K562 (cell line): ENCODE measurements at regions not wholly inside any gene's neighbourhood (a gene's known extent, or its start where the extent isn't known, plus 50 kb on each side); places are given as distances from the start of the nearest gene placed in this dataset.
"Not testable (repeated sequence)": the region's sequence is repeated elsewhere in the genome, so short reads cannot be mapped to it uniquely, and the experiment has no call there.

Source experiments
- ATAC-seq: fragments of 200-7000 bp; cut with Tn5 transposase; 3 replicates; pipeline ENCODE4 v1.9.1; 2020; ENCODE audit warnings: moderate library complexity
- BruUV-seq: library from RNA; stranded (reverse); fragments of 400-500 nt; replicated peaks from 2 replicates; lab custom pipeline; 2021; lab: Mats Ljungman, UMichigan
- CTCF ChIA-PET: fragments of 300-600 bp; formaldehyde crosslinking; extraction: SDS; loops from one replicate; lab custom pipeline; 2021; ENCODE audit warnings: low intra/inter-chr PET ratio; lab: Yijun Ruan, JAX
- POLR2A ChIA-PET: fragments of 300-600, 350-650 bp; sonication (Branson Sonifier 250); formaldehyde crosslinking; extraction: SDS; loops from one replicate; lab custom pipeline; 2021; ENCODE audit warnings: antibody characterized with exemption, inconsistent platforms; lab: Yijun Ruan, JAX
- DNase-seq, 4 experiments: peaks; one replicate each; pipeline versions ENCODE4 v3.0.0 to v3.0.0-alpha.2; 2011 to 2018; ENCODE audit warnings: low spot score in 3 of 4, mixed read lengths in 3 of 4; ENCODE audit errors: extremely low read depth in 1 of 4
- FAIRE-seq: peaks from 2 replicates; lab custom pipeline; 2011; peaks lifted over from hg19 to GRCh38; lab: Jason Lieb, UNC
- H2AFZ ChIP-seq: 2 replicates; pipeline ENCODE4 v1.6.0; 2011; ENCODE audit warnings: low read depth, low read length, control low read depth, inconsistent platforms
- H3K27ac ChIP-seq: fragments of 200-600 bp; 3 replicates; pipeline ENCODE4 v1.8.0; 2011; ENCODE audit warnings: low read depth, mild to moderate bottlenecking, control low read depth, inconsistent platforms, low read length, moderate library complexity, mixed read lengths; ENCODE audit errors: extremely low read depth
- H3K27me3 ChIP-seq, 2 experiments: fragments of 300-600 bp in 1 of 2; 2 replicates in 1 of 2; 3 replicates in 1 of 2; pipeline versions ENCODE4 v1.6.0 to v1.8.0; 2011; ENCODE audit warnings: inconsistent platforms in 2 of 2, low read length in 2 of 2, mild to moderate bottlenecking in 1 of 2, mixed read lengths in 1 of 2, moderate library complexity in 1 of 2; ENCODE audit not compliant: control insufficient read depth in 2 of 2, insufficient read depth in 2 of 2
- H3K36me3 ChIP-seq: fragments of 300-600 bp; 3 replicates; pipeline ENCODE4 v1.8.0; 2011; ENCODE audit warnings: mild to moderate bottlenecking, low read length, inconsistent platforms; ENCODE audit not compliant: control insufficient read depth, insufficient read depth
- H3K4me1 ChIP-seq, 2 experiments: fragments of 200-600 bp in 1 of 2; replicated peaks in 1 of 2; 2 replicates in 1 of 2; 3 replicates in 1 of 2; pipeline versions ENCODE4 v1.5.1 to v1.8.0; 2011; ENCODE audit warnings: inconsistent platforms in 2 of 2, low read length in 2 of 2, mild to moderate bottlenecking in 1 of 2, mixed read lengths in 1 of 2, moderate library complexity in 1 of 2; ENCODE audit not compliant: control insufficient read depth in 2 of 2, insufficient read depth in 2 of 2
- H3K4me2 ChIP-seq: 2 replicates; pipeline ENCODE4 v1.6.1; 2011; ENCODE audit warnings: low read length, control low read depth, inconsistent platforms, mixed read lengths; ENCODE audit not compliant: insufficient read depth
- H3K4me3 ChIP-seq: fragments of 200-600 bp; sonication (generic), shearing (Covaris generic); 2 replicates; pipeline ENCODE4 v1.5.1; 2016; ENCODE audit warnings: control low read depth, inconsistent platforms
- H3K79me2 ChIP-seq: fragments of 200-600 bp; 3 replicates; pipeline ENCODE4 v1.8.0; 2011; ENCODE audit warnings: low read length, inconsistent platforms; ENCODE audit not compliant: control insufficient read depth, insufficient read depth
- H3K9ac ChIP-seq, 2 experiments: 2 replicates each; pipeline versions ENCODE4 v1.6.0 to v1.6.1; 2011; ENCODE audit warnings: low read depth in 2 of 2, low read length in 2 of 2, control low read depth in 1 of 2, inconsistent platforms in 1 of 2, mild to moderate bottlenecking in 1 of 2, mixed read lengths in 1 of 2; ENCODE audit not compliant: insufficient read depth in 1 of 2
- H3K9me1 ChIP-seq: one replicate; pipeline ENCODE4 v1.6.0; 2011; ENCODE audit warnings: inconsistent platforms, mild to moderate bottlenecking, low read length, moderate library complexity; ENCODE audit not compliant: control insufficient read depth, insufficient read depth
- H3K9me3 ChIP-seq: replicated peaks from 2 replicates; pipeline ENCODE4 v1.5.1; 2011; ENCODE audit warnings: low read depth, low read length, inconsistent platforms; ENCODE audit not compliant: control insufficient read depth, insufficient read depth
- H4K20me1 ChIP-seq: replicated peaks from 2 replicates; pipeline ENCODE4 v1.6.1; 2011; ENCODE audit warnings: low read length, inconsistent platforms, mixed read lengths; ENCODE audit not compliant: control insufficient read depth, insufficient read depth
- MBD2 ChIP-seq: sonication (generic); IDR thresholded peaks from 2 replicates; pipeline ENCODE4 v1.6.1; 2016; ENCODE audit warnings: low read depth, borderline replicate concordance
- POLR2AphosphoS2 ChIP-seq: IDR thresholded peaks from 2 replicates; pipeline ENCODE4 v1.6.1; 2012; ENCODE audit warnings: low read length, improper control_type of control experiment
- SAFB2 ChIP-seq: fragments of 200-400 bp; formaldehyde crosslinking; IDR thresholded peaks from 2 replicates; pipeline ENCODE4 v1.6.1; 2018; ENCODE audit warnings: borderline replicate concordance, low read length, low read depth, moderate library complexity; ENCODE audit not compliant: severe bottlenecking
- SAP30 ChIP-seq: fragments of 200-600 bp; sonication (generic); IDR thresholded peaks from 2 replicates; pipeline ENCODE4 v1.6.1; 2012; ENCODE audit warnings: borderline replicate concordance, low read depth, mild to moderate bottlenecking, moderate library complexity, low read length, control low read depth, inconsistent platforms; ENCODE audit not compliant: insufficient read depth, poor library complexity, severe bottlenecking
- TAF1 ChIP-seq: IDR thresholded peaks from 2 replicates; pipeline ENCODE4 v1.6.1; 2011; ENCODE audit warnings: mild to moderate bottlenecking, low read length, moderate library complexity; ENCODE audit not compliant: insufficient read depth, control insufficient read depth, severe bottlenecking; ENCODE audit errors: extremely low read depth
- VEZF1 ChIP-seq: fragments of 200-800 bp; sonication (Bioruptor generic); IDR thresholded peaks from 2 replicates; pipeline ENCODE4 v1.6.1; 2017; ENCODE audit warnings: missing genetic modification characterization, missing compliant biosample characterization
- ZBTB33 ChIP-seq: sonication (generic); formaldehyde crosslinking; IDR thresholded peaks from 2 replicates; pipeline ENCODE4 v1.8.1; 2023; ENCODE audit warnings: mild to moderate bottlenecking, missing genetic modification reagents
- ZFPM2 ChIP-seq: fragments of 250-450 bp; sonication (Bioruptor Pico); IDR thresholded peaks from 2 replicates; pipeline ENCODE4 v1.5.1; 2022; ENCODE audit warnings: mild to moderate bottlenecking
- ZNF444 ChIP-seq: fragments of 250-450 bp; sonication (Bioruptor Pico); IDR thresholded peaks from 2 replicates; pipeline ENCODE4 v1.4.0; 2020; ENCODE audit warnings: mild to moderate bottlenecking, moderate library complexity
- ZNF668 ChIP-seq: fragments of 250-450 bp; sonication (Bioruptor Pico); IDR thresholded peaks from 2 replicates; pipeline ENCODE4 v1.8.0; 2022; ENCODE audit warnings: mild to moderate bottlenecking, inconsistent platforms
- ZNF766 ChIP-seq: fragments of 200-800 bp; sonication (Bioruptor generic); conservative IDR thresholded peaks from 2 replicates; pipeline ENCODE4 v1.6.1; 2016; ENCODE audit warnings: missing genetic modification characterization, missing compliant biosample characterization
- WGBS: fragments of 100-300 bp; shearing (Covaris generic); methylation state at CpG from one replicate; pipeline ENCODE4 v1.1.6; 2016; ENCODE audit warnings: low coverage, mixed read lengths; ENCODE audit not compliant: insufficient coverage; ENCODE audit errors: missing lambda C conversion rate; 5-methylcytosine and 5-hydroxymethylcytosine counted together
- in situ Hi-C: fragments of 300-500 bp; cut with MboI; formaldehyde crosslinking; loops from 4 replicates; pipeline ENCODE4 v1.15.0; 2018; ENCODE audit warnings: inconsistent platforms, mixed read lengths
- intact Hi-C: fragments of 100-400 bp; cut with micrococcal nuclease; formaldehyde crosslinking; loops from 2 replicates; pipeline ENCODE4 v1.14.2; 2022

DNA sequence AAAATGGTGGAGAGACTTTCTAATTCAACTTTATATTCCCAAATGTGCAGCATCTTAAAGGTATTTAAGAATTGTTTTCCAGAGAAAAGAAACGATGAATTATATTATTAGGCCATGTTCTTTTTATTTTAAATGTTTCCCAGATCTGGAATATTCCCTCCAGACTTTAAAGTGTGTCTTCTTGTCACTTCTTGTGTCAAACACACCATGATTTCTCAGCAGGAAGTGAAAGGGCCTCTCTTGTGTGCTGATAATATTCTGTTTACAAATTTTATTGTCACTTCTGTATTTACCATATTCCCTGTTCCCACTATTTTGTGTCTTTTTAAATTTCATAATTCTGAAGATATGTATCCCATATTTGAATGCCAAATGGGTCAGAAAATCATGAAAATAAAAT is 455.0 kb upstream of the FLRT2 start (continued):
- TF ChIP-seq ZNF444 (no peak), MBD2 (no peak), SAFB2 (no peak)

- Histone ChIP-seq H2AFZ (no peak overlapping the region), H3K27me3 (no peaks in the 10 kb centered on the region), H3K4me2 (no peak overlapping the region), H3K36me3 (no peaks in the 10 kb centered on the region), H3K4me1 (no peaks in the 10 kb centered on the region), H4K20me1 (no peaks in the 10 kb centered on the region), H3K9ac (no peak overlapping the region), H3K4me3 (no peak overlapping the region), H3K9me3 (no peaks in the 10 kb centered on the region), H3K27ac (no peak overlapping the region), H3K9me1 (no peaks in the 10 kb centered on the region), H3K79me2 (no peaks in the 10 kb centered on the region)
- no peak for ATAC-seq
- in situ Hi-C loops (no loop called here), intact Hi-C loops (no loop called here)
- TF ChIP-seq ZBTB33 (no peak), ZNF668 (CRISPR knock-in tag) (no peak), SAP30 (no peak), VEZF1 (CRISPR knock-in tag) (no peak), TAF1 (no peak), ZNF766 (CRISPR knock-in tag) (no peak), ZFPM2 (no peak), POLR2AphosphoS2 (no peak)
- FAIRE-seq = no peak
- POLR2A ChIA-PET = no interaction called here
- no TSS peak for BruUV-seq
- 0% methylated on average over 1 of the region's 1 CpG for WGBS
- CTCF ChIA-PET = no interaction called here
- no peak for DNase-seq
These were observed 454.1 kb upstream of the FLRT2 start for GRCh38 chr14:85075694-85076476.

- H2AFZ ChIP-seq, H3K79me2 ChIP-seq, H3K4me2 ChIP-seq, FAIRE-seq, H3K36me3 ChIP-seq, in situ Hi-C loops, H3K9ac ChIP-seq, H3K27me3 ChIP-seq, H3K9me1 ChIP-seq, H4K20me1 ChIP-seq, H3K4me1 ChIP-seq, DNase-seq, H3K27ac ChIP-seq, ATAC-seq, intact Hi-C loops, BruUV-seq, H3K9me3 ChIP-seq, POLR2A ChIA-PET, CTCF ChIA-PET, H3K4me3 ChIP-seq: not testable (repeated sequence)
These were observed 452.2 kb upstream of the FLRT2 start for GRCh38 chr14:85077716-85078115.
